ENCODE measurements at regions not wholly inside any gene's neighbourhood (a gene's known extent, or its start where the extent isn't known, plus 50 kb on each side); places are given as distances from the start of the nearest gene placed in this dataset.
A peak's percentile ranks its signal among the peaks of the same experiment; 100 is the strongest.
"Not testable (repeated sequence)": the region's sequence is repeated elsewhere in the genome, so short reads cannot be mapped to it uniquely, and the experiment has no call there.

DNA sequence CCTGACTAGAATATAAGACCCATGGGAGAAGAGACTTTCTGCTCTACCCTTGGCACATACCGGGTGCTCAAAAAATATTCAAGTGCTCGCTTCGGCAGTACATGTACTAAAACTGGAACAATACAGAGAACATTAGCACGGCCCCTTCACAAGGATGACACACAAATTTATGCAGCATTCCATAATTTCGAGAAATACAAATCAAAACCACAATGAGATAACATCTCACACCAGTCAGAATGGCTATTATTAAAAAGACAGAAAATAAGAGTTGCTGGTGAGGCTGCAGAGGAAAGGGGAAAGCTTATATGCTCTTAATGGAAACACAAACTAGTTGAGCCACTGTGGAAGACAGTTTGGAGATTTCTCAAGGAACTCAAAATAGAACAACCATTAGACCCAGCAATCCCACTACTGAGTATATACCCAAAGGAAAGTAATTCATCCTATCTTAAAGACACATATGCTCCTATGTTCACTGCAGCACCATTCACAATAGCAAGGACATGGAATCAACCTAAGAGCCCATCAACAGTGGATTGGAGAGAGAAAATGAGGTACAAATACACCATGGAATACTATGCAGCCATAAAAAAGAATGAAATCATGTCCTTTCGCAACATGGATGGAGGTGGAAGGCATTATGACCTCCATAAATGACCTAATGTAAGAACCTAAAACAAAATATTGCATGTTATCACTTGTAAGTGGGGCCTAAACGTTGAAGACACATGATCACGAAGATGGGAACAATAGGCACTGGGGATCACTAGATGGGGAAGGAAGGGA, 71.6 kb upstream of the CYP1B1 start:
- peak in 1 of 2 donors; percentile 3 for DNase-seq (ENCODE audit: low read depth in 2 of 2)

DNA sequence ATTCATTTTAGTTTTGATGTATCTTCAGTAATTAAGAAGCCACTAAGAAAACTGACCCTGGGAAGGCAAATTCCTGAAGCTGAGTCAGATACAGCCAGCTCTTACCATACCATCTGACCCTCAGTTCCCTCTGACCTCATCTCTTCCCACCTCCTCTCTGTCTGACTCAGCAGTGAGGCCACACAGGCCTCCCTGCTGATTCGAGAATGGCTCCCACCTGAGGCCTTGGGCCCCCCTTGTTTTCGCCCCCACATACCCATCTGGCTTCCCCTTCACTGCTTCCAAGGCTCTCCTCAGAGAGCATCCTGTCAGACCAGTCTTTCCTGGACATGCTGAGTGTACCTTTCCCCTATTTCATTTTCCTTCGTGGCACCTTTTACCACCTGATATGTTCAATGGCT, 71.0 kb upstream of the CYP1B1 start:
- DNase-seq (ENCODE audit: low read depth in 2 of 2) = peak in 1 of 2 donors; percentile 78

DNA sequence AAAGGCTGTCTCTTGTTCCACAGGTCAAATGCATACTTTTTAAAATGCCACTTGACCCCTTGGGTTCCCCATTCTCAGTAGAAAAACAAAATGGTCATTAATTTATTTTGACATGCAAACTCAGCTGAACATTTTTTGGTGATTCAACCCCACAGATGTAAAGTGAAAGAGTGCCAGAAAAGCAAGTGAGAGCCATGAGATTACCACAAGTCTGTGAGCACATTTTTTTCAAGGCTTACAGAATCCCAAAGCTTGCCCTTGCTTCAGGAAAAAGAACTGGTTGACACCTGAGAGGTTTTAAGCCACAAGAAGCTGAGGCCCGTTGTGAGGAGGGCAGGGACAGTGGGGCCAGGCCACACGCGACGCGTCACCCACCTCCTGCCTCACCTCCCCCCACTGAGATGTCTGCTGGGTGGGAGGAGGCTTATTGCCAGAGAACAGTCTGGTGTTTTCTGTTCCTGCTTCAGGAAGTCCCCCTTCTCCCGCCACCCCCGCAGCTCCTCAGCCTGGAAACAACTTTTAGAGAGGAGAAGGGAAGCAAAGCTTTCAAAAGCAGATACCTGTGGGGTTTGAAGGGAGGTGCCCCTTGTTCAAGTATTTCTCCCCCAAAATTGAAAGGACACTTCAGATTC, 70.4 kb upstream of the CYP1B1 start:
- DNase-seq (ENCODE audit: low read depth in 2 of 2) = peak in 1 of 2 donors; percentile 54

DNA sequence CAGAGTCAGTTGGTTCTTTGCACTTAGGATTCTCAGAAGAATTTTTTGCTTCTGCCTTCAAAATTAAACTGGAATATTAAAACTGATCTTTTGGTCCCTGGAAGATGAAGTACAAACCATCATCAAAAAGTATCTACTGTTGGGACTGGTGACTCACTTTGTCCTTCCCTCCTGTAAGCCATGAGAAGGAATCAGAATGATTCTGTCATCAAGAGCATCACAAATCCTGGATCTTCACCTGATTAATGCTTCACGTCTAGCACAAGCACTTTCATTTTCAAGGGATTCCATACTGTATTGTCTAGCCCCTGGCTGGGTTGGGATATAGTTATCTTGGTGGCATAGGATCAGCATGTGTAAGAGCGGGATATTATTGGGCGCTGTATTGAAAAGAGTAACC, 69.3 kb upstream of the CYP1B1 start:
- DNase-seq (ENCODE audit: low read depth in 2 of 2) = no peak

DNA sequence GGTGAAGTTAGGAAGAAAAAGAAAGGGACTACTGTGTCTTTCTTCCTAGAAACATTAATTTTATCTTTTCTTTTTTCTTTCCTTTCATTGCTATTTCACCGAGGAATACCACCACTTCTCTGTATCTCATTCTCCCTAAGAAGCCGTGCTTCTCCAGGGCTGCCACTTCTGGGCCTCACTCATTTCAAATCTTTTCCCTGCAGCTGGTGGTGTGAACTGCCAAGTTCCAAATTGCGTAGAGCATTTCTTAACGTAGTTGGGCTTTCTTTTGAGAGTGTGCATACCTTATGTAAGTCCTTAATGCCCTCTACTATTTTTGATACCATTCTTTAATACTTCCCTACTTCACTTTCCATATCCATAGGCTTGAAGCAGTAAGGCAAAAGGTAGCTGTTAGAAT, 66.7 kb upstream of the CYP1B1 start:
- DNase-seq (ENCODE audit: low read depth in 2 of 2) = no peak

DNA sequence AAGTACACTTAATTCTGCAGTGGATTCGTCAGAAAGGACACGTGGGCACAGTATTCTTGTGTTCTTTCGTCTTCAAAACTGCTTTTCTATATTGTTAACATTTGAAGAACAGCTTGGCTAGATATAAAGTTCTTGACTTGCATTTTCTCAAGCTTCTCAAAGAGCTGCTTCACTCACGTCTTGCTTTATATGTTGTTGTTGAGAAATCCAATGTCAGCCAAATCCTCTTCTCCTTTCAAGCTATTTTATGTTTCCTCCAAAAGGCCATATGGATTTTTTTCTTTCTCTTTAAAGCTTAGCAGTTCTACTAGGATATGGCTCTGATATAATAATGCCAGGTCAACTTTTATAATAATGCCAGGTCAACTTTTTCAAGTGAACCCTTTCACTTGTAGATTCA, 65.5 kb upstream of the CYP1B1 start:
- DNase-seq (ENCODE audit: low read depth in 2 of 2) = no peak

DNA sequence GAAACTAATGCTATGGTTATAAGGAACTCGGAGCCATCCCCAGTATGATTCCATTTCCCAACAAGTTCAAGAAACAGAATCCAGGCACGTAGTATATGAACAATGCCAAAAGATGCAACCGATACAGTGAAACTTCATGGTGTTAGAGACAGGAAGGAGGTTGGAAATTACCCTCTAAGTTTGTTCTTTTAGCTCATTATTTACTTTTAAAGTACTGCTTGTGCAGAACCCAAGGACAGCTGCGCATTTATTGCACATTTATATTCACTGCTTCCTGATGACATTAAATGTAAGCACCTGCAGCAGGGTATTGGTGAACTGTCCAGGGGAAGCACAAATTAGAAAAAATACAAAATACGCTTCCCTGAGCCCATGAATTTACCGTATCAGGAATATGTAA, 63.0 kb upstream of the CYP1B1 start:
- DNase-seq (ENCODE audit: low read depth in 2 of 2) = no peak

DNA sequence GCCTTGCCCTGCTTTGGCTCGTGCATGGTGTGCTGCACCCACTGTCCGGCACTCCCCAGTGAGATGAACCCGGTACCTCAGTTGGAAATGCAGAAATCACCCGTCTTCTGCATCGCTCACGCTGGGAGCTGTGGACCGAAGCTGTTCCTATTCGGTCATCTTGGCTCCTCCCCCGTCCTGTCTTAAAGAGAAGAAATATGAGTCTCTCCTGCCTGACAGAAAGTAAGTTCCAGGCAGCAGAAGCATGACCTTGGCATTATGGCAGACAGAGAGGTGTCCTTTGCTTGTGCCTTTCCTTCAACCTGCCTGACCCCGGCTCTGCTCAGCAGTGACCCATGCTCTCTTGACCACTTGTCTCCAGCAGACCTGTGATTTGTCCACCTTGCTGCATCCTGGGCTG, 62.5 kb upstream of the CYP1B1 start:
- DNase-seq (ENCODE audit: low read depth in 2 of 2) = no peak

DNA sequence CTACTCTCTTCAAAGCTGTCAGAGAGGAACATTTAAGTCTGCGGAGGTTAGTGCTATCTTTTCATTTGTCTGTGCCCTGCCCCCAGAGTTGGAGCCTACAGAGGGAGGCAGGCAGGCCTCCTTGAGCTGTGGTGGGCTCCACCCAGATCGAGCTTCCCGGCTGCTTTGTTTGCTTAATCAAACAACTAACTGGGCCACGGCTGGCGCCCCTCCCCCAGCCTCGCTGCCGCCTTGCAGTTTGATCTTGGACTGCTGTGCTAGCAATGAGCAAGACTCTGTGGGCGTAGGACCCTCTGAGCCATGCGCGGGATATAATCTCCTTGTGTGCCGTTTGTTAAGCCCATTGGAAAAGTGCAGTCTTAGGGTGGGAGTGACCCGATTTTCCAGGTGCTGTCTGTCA, 62.0 kb upstream of the CYP1B1 start:
- DNase-seq (ENCODE audit: low read depth in 2 of 2) = not testable (repeated sequence)

DNA sequence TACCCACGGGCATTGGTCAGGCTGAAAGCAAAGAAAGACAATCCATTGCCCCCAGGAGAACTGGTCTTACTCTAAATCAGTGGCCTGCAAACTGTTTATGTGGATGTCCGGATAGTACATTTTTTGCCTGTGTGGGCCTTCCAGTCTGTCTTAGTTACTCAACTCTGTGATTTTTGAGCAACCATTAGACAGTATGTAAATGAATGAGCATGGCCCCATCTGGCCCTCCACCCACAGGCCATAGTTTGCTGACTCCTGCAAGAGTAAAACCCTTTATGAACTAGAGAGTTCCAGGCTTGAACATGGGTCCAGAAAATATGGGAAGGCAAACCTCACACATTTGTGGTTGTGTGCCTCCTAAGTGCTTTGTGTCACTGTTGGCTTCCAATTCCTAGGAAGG, 55.7 kb upstream of the CYP1B1 start:
- no peak for DNase-seq (ENCODE audit: low read depth in 2 of 2)

DNA sequence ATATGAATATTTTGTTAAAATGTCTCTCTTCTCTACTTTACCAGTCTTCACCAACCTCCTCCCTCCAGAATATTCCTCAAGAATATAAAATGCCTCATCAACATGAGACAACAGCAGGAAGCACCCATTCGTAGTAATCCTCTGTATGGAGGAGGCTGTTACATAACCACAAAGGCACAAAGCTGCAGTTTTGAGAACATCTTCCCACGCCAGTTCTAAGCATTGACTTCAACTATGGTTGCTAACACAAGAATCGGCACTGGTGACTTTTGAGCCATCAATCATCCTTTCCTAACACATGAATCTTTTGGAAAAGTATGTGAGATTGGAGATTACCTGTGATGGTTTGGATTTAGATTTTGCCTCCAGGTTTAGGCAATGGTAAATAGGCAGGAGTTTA, 54.9 kb upstream of the CYP1B1 start:
- DNase-seq (ENCODE audit: low read depth in 2 of 2) = no peak

DNA sequence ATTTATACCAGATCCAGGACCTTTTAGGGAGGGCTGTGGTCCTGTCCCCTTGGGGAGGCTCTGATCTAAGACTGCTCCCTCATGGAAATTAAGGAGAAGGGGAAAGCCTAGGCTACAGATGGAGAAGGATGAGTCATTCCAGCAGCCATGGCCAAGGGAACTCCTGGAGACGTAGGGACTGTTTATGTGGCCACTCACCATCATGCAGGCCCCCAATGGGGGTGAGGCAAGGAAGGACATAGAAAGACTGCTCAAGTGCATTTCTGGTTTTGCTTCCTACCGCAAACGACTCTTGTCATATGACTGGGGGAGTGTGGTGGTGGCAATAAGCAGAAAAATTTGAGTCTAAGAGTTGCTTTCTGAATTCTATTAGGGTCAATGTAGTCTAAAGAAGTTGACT, 54.0 kb upstream of the CYP1B1 start:
- no peak for DNase-seq (ENCODE audit: low read depth in 2 of 2)

DNA sequence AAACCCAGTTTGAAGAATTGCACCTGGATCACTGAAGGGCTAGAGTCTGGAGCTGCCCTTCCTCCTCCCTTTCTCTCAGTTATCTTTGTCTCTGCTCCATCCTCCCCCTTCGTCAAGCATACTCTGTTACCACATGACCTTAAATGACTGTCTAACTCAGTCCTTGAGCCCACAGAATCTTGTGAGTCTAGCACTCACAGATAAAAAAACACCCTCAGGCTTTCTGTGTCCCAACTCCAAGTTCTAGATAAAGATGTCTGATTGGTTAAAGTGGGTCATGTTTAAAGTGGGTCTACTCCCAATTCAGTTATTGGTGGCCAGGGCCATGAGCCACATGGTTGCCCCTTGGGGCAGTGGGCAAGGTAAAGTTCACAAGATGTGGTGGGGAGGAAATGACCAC, 53.5 kb upstream of the CYP1B1 start:
- DNase-seq (ENCODE audit: low read depth in 2 of 2) = no peak

DNA sequence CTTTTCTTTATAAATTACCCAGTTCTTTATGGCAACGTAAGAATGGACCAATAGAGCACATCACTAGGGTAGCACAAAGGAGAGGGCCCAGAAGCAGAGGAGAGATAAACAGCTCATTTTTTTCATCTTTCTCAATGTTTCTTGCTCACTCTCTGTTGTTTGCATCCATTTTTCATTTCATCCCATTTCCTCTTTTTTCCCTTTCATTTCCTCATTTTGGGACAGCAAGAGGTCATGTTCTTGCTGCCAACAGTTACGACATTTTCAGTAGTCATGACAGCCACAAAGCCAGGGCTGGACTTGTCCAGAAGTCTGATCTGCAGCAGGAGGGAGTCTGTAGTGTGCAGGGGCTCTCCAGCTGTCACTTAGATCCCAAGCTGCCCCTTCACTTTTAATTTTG, 52.7 kb upstream of the CYP1B1 start:
- DNase-seq (ENCODE audit: low read depth in 2 of 2) = no peak

DNA sequence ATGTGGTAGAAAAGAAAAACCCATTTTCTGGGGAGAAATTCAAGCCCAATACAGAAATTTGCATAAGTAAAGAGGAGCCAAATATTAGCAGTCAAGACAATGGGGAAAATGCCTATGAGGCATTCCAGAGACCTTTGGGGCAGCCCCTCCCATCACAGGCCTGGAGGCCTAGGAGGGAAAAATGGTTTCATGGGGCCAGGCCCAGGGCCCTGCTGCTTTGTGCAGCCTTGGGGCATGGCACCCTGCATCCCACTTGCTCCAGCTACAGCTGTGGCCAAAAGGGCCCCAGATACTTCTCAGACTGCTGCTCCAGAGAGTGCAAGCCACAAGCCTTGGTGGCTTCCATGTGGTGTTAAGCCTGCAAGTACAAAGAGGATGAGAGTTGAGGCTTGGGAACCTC, 51.3 kb upstream of the CYP1B1 start:
- no peak for DNase-seq (ENCODE audit: low read depth in 2 of 2)

DNA sequence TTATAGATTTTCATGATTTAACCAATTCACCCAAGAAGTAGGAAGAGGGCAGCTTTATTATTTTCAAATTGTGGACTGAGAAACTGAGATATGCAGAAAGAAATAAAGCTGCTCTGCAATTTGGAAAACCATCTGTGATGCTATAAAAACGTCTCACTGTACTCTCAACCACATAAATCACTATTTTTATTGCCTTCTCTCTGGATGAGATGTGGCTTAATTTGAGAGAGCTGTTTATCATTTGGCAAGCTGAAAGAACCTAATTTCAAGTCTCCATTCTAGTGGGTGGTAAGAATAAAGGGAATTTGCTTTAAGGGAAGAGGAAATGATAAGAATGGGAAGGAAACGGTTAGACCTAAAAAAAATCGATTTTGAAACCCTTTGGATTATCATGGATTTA, 49.9 kb upstream of the CYP1B1 start:
- DNase-seq (ENCODE audit: low read depth in 2 of 2) = no peak

Measured in dermis microvascular lymphatic vessel endothelial cell (primary cell).